PC-3 (cell line): ENCODE measurements at regions not wholly inside any gene's neighbourhood (a gene's known extent, or its start where the extent isn't known, plus 50 kb on each side); places are given as distances from the start of the nearest gene placed in this dataset.

Experiments
- EZH2 ChIP-seq: fragments of 300-600 bp; sonication (generic); IDR thresholded peaks from one replicate; pipeline ENCODE4 v1.6.1; 2017; ENCODE audit warnings: antibody characterized with exemption, mild to moderate bottlenecking, low read length; ENCODE audit not compliant: unreplicated experiment
- TF ChIP-seq, protein P1 (sequence below): fragments of 300-600 bp; sonication (generic); conservative IDR thresholded peaks from 2 replicates; pipeline ENCODE4 v1.5.1; 2017; ENCODE audit warnings: antibody characterized with exemption, low read depth, mild to moderate bottlenecking, low read length

DNA sequence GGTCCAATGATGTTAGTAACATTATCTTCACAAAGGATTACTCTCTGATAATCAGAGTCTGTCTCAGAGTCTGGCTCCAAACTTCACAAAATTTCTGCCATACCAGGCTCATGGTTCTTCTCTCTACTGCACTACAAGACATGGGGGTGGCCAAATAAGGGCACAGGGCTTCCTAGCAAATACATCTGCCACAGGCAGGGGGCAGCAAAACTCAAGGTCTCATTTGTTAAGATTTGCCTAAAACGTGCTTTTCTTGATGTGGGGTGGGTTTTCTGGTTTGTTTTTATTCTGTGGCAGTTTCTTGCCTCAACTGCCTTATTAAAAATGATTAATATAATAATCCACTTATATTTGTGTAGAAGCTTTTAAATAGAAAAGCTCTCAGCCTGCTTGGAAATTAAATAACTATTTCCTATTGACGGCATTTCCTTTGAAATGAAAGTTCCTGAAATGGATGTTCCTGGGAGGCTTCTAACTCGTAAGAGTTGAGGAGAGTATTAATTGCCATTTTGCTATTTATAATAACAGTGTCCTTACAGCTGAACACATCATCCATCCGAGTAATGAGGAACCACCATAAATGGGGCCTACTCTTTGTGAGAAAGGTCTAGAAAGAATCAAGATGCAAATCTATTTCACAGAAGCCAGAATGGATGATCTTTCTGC lies 53.8 kb downstream of the SST start:
- TF ChIP-seq, protein P1, sequence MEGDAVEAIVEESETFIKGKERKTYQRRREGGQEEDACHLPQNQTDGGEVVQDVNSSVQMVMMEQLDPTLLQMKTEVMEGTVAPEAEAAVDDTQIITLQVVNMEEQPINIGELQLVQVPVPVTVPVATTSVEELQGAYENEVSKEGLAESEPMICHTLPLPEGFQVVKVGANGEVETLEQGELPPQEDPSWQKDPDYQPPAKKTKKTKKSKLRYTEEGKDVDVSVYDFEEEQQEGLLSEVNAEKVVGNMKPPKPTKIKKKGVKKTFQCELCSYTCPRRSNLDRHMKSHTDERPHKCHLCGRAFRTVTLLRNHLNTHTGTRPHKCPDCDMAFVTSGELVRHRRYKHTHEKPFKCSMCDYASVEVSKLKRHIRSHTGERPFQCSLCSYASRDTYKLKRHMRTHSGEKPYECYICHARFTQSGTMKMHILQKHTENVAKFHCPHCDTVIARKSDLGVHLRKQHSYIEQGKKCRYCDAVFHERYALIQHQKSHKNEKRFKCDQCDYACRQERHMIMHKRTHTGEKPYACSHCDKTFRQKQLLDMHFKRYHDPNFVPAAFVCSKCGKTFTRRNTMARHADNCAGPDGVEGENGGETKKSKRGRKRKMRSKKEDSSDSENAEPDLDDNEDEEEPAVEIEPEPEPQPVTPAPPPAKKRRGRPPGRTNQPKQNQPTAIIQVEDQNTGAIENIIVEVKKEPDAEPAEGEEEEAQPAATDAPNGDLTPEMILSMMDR: peak; percentile 87
- no peak for TF ChIP-seq EZH2
